ENCODE measurements at regions not wholly inside any gene's neighbourhood (a gene's known extent, or its start where the extent isn't known, plus 50 kb on each side); places are given as distances from the start of the nearest gene placed in this dataset.

- TF ChIP-seq CTCF (IDR thresholded peaks at IDR 0.05) (no peak), POLR2A (IDR thresholded peaks at IDR 0.05) (no peak)
Observed at GRCh38 chr11:115607621-115608221, 103.5 kb upstream of the CADM1 start.
